NCI-H2171 (cell line): ENCODE measurements at regions not wholly inside any gene's neighbourhood (a gene's known extent, or its start where the extent isn't known, plus 50 kb on each side); places are given as distances from the start of the nearest gene placed in this dataset.

ENCODE experiments used
- DNase-seq: peaks from one replicate; lab custom pipeline; 2025; lab: John Stamatoyannopoulos, UW

DNA sequence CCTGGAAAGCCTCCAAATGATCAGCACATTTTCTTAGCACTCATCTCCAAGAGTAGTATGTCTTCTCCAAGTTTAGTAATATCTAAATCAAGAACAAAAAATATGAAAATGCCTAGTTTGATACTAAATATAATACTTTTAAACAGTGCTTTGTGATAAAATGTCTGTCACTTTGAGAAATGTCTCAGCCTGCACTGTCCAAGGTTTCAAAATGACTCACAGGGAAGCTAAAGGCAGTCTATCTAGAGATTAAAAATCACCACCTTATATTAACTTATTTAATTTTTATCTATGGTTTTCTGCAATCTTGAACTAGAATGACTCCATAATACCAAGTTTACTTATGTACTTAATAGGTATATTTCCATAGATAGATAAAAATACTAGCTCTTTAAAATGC lies 633.0 kb upstream of the C9orf72 start:
- DNase-seq: no peak

DNA sequence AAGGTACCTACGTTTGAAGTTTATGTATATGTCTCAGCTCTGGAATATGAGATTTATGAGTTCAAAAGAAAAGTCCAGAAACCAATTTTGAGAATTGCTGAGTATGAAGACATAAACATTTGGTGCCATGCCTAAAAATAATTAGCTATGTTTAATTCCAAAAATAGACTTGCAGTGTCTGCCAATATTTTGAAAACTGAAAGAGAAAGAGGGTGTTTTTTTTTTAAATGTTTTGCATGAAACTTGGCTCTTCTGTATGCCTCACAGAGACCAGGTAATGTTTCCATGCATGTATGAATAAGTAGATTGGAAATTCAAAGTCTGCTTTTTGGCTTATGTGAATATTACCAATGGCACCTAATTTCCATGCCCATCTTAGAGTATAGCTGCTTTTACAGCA lies 634.4 kb upstream of the C9orf72 start:
- no peak for DNase-seq

DNA sequence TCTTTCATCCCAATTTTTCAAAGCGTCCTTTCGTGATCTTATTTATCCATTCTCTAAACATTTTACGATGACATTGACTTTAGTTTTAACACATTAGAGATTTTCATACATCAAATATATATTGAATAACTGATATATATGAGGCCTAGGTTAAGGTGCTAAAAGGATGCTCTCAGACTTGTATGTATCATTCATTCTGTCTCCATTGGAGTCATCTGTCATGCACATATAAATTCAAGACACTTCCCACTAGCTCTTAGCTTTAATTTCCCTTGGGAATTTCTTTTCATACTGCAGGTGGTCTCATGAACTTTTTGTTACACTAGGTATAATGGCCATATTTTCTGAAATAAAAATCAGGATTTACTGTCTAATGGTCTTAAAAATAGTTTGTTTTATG lies 635.8 kb upstream of the C9orf72 start:
- DNase-seq: no peak

DNA sequence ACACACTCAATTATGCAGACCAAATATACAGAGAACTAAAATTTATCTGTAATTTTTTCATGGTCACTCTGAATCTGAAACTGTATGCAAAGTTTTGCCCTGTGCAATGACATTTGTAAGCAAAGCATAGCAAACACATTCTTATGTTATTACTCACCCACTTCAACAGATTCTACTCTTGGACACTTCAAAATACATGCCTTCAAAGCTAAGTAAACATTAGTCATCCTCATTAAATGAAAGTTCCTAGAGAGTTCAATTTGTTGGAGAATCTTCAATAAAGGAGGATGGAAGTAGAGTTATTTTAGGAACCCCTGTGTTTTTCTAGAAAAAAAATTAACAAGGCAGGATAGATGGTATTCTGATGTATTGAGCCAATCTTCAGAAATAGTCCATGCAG lies 639.7 kb upstream of the C9orf72 start:
- DNase-seq: no peak

DNA sequence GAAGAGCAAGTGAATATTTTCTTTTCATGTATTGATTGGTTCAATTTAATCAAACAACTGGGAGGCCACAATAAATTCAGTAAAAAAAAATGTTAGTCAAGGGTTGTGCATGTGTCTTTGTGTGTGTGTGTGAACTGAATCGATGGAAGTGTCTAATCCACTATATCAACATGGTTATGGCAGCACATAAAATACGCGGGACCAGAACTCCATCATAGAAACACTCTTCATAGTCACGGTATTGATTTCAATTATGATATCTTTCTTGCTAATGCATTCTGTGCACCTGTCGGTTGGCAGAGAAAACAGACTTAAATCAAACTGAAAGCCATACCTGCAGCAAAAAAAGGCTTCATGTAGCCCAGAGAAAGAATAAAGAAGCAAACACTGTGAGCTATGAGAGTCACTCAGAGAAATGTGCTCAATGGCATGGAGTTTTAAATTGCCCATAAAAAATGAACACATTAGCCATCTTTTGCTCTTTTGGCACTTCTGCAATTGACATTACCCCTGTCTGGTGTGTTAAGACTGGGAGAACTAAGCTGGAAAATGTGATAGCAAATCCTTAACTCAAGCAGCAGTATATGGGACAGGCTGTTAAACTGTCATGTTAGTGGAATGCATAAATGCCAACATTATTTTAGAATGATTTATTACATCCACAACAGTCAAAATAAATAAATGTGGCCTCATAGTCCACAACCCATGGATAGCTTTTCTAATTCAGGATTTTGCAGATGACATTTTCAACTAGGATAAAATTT lies 642.4 kb upstream of the C9orf72 start:
- DNase-seq: no peak

DNA sequence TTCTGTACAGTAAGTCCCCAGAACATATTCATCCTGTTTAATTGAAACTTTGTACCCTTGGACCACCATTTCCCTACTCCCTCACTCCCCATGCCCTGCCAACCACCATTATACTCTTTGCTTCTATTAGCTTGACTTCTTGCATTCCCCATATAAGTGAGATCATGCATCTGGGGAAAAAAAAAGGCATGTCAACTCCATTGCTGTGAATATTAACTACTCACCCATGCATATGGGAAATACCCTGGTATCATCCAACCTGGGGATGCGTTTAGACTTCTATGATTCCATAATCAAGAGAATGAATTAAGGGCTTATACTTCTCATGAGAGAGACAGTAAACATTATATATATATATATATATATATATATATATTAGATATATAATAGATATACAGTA lies 659.4 kb upstream of the C9orf72 start:
- DNase-seq: no peak

DNA sequence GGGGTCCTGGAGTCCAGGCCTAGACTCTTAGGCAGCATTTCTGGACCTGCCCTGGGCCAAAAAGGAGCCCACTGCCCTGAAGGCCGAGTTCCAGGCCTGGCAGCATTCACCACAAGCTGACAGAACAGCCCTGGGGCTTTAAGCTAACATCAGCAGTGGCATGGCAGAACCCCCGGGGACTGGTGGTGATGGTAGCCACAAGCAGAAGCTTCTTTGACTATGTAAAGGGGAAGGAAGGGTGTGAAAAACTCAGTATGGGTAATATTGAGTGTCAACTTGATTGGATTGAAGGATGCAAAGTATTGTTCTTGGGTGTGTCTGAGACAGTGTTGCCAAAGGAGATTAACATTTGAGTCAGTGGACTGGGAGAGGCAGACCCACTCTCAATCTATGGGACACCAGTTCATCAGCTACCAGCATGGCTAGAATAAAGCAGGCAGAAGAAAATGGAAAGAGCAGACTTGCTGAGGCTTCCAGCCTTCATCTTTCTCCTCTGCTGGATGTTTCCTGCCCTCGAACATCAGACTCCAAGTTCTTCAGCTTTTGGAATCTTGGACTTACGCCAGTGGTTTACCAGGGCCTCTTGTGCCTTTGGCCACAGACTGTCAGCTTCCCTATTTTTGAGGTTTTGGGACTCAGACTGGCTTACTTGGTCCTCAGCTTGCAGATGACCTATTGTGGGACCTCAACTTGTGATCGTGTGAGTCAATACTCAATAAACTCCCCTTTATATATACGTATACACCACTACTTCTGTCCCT lies 661.0 kb upstream of the C9orf72 start:
- DNase-seq: no peak

DNA sequence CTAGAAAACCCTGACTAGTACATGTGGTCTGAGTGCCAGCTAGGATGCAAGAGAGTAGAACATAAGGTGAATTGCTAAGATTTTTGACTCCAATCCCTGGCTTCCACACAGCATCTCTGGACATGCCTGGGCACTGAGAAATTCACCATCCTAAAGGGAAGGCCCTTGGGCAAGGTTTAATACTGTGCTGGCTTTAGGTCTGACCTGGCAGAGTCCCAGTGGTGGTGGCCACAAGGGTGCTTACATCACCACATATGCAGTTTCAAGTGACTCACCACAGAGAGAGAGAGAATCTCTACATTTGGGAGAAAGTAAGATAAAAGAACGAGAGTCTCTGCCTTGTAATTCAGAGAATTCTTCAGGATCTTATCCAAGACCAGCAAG lies 661.6 kb upstream of the C9orf72 start:
- DNase-seq: no peak

DNA sequence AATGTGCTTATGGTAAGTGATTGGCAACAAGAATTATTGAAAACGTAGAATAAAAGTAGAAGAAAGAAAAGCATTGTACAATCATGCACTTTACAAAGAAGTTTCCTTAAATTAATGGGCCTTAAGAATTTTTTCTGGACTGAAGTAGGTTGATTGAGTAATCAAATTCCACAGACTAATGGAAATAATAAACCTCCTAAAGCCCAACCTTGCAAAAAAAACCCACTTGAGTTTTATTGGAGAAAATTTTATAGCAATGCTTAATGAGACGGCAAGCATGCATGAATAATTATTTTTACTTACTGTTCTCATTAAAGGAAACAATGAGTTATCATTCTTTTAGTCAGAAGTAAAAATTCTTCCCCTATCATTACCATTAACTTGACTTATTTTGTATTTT lies 676.1 kb upstream of the C9orf72 start:
- DNase-seq: no peak

DNA sequence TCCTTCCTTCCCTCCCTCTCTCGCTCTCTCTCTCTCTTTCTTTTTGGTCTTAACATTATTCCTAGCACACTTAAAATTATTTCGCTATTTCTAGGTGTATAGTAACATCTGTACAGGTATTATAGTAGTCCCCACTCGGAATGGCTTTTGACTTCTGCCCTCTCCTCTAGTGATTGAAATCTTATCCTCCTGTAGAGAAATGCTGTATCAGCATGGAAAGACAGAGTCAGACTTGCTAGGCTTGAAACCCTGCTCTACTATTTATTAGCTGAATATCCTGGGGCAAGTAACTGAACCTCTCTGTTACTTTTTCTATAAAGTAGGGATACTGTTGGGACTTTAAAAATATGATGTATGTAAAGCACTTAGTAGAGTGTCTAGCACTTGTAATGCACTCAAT lies 681.9 kb upstream of the C9orf72 start:
- no peak for DNase-seq

DNA sequence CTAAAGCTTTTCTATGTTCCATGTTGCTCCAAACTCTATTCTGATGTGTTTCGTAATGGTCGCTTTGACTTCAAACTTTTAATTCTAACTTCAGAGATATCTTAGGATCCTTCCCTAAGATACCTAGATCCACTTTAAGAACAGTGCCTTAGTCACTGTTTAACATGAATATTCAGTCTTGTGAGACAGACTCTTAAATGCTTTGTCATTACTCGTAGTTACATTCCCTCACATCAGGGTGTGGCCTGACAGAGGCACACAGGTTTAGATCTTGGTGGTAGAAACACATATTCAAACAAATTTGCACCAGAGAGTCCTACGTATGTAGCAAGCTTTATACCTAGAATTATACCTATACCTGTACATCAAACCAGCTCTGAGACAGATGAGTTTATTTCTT lies 687.0 kb upstream of the C9orf72 start:
- no peak for DNase-seq

DNA sequence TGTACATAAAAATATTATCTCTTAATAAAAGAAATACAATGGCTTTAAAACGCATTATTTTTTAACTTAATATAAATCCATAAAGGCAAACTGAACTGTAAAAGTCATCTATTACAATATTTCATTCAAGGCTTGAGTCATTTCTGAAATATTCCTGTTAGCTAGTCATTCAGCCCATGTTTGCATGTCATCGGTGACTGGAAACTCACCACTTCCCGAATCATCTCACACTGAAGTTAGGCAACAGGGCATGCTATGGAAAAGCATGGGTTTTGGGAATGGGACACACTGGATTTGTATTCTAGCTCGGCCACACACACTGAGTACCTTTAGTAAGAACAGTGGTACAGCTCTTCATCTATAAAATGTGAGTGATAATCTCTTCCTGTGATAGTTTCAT lies 691.1 kb upstream of the C9orf72 start:
- DNase-seq: no peak

DNA sequence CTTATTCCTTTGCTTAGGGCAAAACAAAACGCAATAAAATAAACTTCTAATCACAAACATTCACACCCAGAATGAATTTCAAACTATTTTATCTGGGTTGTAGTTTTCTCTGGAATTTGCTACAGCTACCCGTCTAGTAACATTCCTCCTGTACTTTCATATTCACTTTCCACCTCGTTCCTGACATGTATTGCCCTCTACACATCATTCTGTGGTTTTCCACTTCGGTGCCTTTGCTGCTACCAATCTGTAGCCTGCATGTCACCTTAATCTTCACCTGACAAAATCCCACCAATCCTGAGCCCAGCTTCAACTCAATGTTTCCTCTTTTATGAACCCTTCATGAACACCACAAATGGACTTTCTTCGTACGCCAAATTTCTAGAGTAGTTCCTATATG lies 694.1 kb upstream of the C9orf72 start:
- no peak for DNase-seq

DNA sequence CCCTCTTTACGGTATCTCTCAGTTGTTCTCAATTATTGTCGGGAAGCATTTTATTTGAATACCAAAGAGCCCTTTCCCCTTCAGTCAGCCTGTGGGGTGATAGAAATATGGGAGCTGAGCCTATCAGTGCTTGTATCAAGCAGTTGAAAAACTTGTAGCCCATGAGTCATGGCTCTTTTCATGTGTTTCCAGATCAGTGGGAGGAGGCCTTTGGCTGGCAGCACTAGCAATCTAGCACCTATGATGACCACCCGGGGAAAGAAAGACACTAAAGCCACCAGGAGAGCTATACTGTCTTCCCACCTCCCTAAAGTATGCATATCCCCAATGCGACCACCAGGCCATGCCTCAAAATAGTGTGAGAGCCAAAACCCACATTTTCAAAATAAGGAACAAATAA lies 696.9 kb upstream of the C9orf72 start:
- no peak for DNase-seq

DNA sequence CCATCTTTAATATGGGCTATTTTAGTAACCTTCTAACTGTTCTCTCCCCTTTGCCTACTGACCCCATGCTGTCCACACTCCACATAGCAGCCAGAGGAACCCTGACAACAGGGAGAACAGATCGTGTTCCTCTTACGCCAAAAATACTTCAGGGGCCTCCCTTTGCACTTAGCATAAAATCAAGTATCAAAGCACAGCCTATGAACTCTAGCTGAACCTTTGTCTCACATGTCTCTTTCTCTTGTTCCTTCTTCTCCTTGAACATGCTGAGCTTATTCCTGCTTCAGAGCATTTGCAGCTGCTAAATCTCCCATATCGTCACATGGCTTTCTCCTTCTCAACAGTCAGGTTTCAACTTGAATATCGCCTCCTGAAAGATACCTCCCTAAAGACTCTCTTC lies 698.8 kb upstream of the C9orf72 start:
- DNase-seq: no peak

DNA sequence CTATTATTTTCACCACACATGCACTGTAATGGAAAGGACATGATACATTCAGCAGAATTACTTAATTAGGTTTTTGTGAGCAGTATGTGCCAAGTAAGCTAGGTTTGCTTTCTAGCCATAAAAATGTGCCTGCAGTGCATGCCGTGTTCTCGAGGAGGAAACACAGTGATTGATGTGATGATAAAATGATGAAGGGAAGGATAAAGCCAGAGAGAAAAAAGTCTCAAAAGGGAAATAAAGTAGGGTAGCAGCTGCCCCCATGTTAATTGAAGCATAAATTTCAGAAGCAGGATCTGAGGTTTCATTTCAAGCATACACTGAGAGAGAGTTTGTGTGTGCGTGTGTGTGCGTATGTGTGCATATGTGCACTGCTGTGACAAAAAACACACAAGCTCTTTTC lies 714.2 kb upstream of the C9orf72 start:
- DNase-seq: no peak

DNA sequence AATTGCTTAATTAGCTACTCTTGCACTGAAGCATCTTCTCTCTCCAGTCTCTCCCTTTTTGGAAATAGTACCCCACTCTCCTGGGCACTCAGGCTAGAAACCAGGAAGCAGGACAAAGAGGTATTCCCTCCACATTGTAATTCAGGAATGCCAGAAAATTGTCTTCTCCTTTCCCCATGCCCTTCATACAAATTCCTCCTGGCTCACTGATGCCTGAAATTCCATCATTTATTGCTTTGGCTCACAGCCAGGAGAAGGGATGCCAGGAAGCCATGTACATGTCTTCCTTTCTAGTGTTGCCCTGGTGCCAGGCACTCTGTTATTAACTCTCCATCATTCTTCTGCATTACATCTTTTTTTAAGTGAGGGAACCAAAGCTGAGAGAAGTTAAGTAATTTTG lies 716.5 kb upstream of the C9orf72 start:
- no peak for DNase-seq

DNA sequence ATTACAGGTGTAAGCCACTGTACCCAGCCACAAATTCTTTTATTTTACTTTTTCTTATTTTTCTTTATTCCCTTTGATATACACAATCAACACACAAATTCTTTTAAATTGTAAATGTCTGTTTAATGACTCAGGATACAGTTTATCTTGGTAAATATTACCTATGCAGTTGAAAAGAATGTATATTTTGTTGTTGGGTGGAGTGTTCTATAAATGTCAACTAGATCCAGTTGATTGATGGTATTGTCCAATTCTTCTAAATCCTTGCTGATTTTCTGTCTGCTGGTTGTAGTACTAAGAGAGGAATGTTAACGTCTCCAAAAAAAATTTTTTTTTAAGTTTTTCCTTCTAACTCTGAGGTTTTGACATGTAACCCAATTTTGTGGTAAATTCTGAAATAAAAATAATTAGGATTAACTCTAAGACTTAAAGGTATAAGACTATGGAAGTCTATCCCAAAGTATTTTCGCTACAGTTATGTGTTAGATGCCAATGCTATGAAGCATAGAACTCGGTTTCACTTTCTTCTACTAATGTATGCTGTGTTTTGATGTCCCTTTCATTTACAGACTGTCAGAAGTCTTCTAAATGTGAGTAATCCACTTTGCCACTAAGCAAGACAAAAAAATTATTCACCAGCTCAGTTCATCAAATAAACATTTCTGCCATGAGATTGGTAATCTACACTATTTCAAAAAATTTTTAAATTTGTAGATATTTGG lies 720.2 kb upstream of the C9orf72 start:
- no peak for DNase-seq

DNA sequence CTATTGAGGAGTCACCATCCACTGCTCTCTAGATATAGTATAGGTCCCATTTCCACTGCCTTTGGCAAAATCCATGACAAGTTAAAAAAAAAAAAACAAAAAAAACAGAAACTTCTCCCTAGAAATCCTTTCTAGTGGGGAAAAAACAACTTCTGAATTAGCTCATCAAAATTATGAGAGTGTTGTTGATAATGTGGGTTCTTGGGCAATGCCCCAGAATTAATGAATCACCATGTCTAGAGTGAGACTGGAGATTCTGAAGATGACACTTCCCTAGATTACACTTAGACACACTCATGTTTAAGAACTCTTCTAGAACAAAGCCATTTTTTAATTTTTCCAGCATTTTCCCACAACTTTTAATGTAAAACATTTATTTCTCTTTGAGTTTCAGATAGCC lies 728.0 kb upstream of the C9orf72 start:
- no peak for DNase-seq

DNA sequence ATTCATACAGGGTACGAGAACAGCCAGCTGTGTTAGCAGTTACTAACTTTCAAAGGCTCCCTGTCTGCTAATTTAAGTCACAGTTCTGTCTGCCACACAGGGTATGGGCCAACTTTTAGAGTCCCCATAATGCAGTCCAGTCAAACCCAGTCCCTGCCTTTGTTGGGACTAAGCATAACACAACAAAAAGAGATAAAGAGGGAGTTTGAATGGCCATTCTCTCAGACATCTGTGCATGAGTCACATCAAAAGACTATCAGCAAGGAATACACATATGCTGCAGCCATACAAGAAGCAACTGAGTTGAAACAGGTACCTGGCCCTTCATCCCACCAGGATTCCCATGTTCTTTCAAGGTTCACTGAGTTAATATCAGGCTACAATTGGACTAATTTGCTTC lies 744.5 kb upstream of the C9orf72 start:
- DNase-seq: no peak

DNA sequence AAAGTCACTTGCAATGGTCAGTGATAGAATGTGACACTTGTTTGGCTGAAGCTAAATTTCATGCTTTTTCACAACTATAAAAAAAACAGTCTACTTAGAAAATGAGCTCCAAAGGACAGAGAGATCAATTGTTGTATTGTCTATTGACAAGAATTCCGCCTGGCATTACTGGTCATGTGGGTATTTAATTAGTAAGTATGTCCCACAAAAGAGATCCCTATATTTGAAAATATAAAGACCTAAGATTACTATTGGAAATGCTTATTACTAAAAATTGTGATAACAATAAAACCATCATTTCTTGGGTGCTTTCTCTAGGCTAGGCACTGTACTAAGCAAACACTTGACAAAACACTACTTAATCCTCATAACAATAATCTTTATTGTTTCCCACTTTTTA lies 745.2 kb upstream of the C9orf72 start:
- DNase-seq: no peak

DNA sequence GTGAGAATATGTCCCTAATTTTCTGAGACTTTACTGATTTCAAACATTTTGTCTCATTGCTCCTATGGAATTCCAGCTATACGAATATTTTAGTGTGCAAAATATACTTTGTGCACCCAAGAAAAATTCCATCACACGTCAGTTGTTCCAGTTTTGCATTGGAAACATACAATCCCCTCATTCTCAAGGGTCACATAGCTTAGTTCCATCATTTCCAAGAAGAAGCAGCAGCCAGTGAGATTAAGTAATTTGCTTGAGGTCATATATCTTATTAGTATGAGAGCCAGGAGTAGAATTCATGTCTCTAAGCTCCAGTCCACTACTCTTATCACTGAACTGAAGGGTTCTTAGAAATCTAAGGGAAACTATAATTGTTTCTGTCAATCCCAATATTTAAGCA lies 746.7 kb upstream of the C9orf72 start:
- no peak for DNase-seq

DNA sequence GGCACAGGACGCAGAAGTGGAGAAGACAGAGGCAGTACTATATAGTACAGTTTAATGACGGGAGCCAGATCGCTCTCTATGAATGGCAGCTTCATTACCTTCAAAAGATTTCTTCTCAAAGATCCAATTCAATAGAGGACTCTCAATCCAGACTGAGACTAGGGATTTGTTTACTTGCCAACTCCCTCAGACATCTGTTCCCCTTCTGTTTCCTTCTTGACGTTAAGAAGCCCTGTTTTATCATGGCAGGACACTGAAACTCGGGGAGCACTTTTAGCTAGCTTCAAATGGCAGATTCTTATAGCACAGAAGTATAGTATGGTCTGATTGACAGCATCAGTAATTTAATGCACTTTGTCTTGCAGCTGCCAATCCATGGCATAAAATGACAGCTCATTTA lies 747.3 kb upstream of the C9orf72 start:
- DNase-seq: no peak
